ENCODE measurements at regions not wholly inside any gene's neighbourhood (a gene's known extent, or its start where the extent isn't known, plus 50 kb on each side); places are given as distances from the start of the nearest gene placed in this dataset.
"Not testable (repeated sequence)": the region's sequence is repeated elsewhere in the genome, so short reads cannot be mapped to it uniquely, and the experiment has no call there.

GRCh38 chr22:23431337-23432072 is 148.6 kb downstream of the IGLL1 start:
- Histone ChIP-seq H3K4me1 (ENCODE audit: control insufficient read depth, insufficient read depth, low read length) (no peaks in the 10 kb centered on the region; the same call in 1 of the 2 replicates), H3K36me3 (ENCODE audit: control insufficient read depth, insufficient read depth, low read length) (no peaks in the 10 kb centered on the region), H3K27ac (ENCODE audit: low read length) (no peak overlapping the region), H3K9me3 (ENCODE audit: control insufficient read depth, insufficient read depth, low read depth, low read length) (peaks cover 10% of the 10 kb centered on the region; the same call in 1 of the 2 replicates), H3K4me3 (ENCODE audit: low read depth in 2 of 2, low read length in 2 of 2) (no peak overlapping the region), H3K27me3 (ENCODE audit: control insufficient read depth, insufficient read depth, low read length) (no peaks in the 10 kb centered on the region)
- no peak for DNase-seq (ENCODE audit: low read depth, low spot score)
- 0 out of 2 replicates have a peak, but pooled peaks have one; percentile 32 for ATAC-seq
- POLR2A ChIA-PET: no interaction called here
- intact Hi-C loops (cut with micrococcal nuclease; ENCODE audit: unreplicated experiment): no loop called here
- TF ChIP-seq CTCF (IDR thresholded peaks at IDR 0.05): no peak
- TF ChIP-seq REST (IDR thresholded peaks at IDR 0.05; ENCODE audit: insufficient read depth in 1 of 2, low read depth in 2 of 2, low read length in 1 of 2): no peak
- TF ChIP-seq TCF7L2 (IDR thresholded peaks at IDR 0.05; ENCODE audit: low read depth, low read length): no peak
- no peak for TF ChIP-seq POLR2AphosphoS5 (IDR thresholded peaks at IDR 0.05; ENCODE audit: low read depth, low read length)
- no peak for TF ChIP-seq SIN3A (IDR thresholded peaks at IDR 0.05; ENCODE audit: borderline replicate concordance, insufficient read depth, low read depth, low read length)
- BruUV-seq (replicated peaks): no TSS peak
- in situ Hi-C loops (cut with HindIII; ENCODE audit: low pct_unique_long_range_greater_than_20kb, low sequenced_read_pairs): no loop called here
- CTCF ChIA-PET: no interaction called here

- CTCF ChIA-PET: interaction anchor here (0.6 kb wide), 1 partner anchor 56 kb away, joined by 4 read pairs; no protein-coding TSS in a partner anchor
- H3K27ac ChIP-seq (ENCODE audit: low read length); BruUV-seq (replicated peaks); ATAC-seq; H3K9me3 ChIP-seq (ENCODE audit: control insufficient read depth, insufficient read depth, low read depth, low read length); POLR2A ChIA-PET; H3K36me3 ChIP-seq (ENCODE audit: control insufficient read depth, insufficient read depth, low read length); intact Hi-C loops (cut with micrococcal nuclease; ENCODE audit: unreplicated experiment); H3K27me3 ChIP-seq (ENCODE audit: control insufficient read depth, insufficient read depth, low read length); in situ Hi-C loops (cut with HindIII; ENCODE audit: low pct_unique_long_range_greater_than_20kb, low sequenced_read_pairs); DNase-seq (ENCODE audit: low read depth, low spot score); H3K4me3 ChIP-seq (ENCODE audit: low read depth in 2 of 2, low read length in 2 of 2); H3K4me1 ChIP-seq (ENCODE audit: control insufficient read depth, insufficient read depth, low read length): not testable (repeated sequence)
Observed at GRCh38 chr22:23424551-23425068, 155.5 kb downstream of the IGLL1 start.

GRCh38 chr22:23424031-23424430 is 156.1 kb downstream of the IGLL1 start:
- ChIA-PET CTCF (interaction anchor here (0.6 kb wide), 1 partner anchor 55 kb away, joined by 4 read pairs; no protein-coding TSS in a partner anchor), POLR2A (no interaction called here)
- peaks cover 2% of the 10 kb centered on the region; the same call in 1 of the 2 replicates for H3K9me3 ChIP-seq (ENCODE audit: control insufficient read depth, insufficient read depth, low read depth, low read length)
- no peaks in the 10 kb centered on the region for H3K27me3 ChIP-seq (ENCODE audit: control insufficient read depth, insufficient read depth, low read length)
- no peaks in the 10 kb centered on the region for H3K4me1 ChIP-seq (ENCODE audit: control insufficient read depth, insufficient read depth, low read length)
- H3K36me3 ChIP-seq (ENCODE audit: control insufficient read depth, insufficient read depth, low read length): no peaks in the 10 kb centered on the region
- in situ Hi-C loops (cut with HindIII; ENCODE audit: low pct_unique_long_range_greater_than_20kb, low sequenced_read_pairs): no loop called here
- TF ChIP-seq CTCF (IDR thresholded peaks at IDR 0.05) (no peak), REST (IDR thresholded peaks at IDR 0.05; ENCODE audit: insufficient read depth in 1 of 2, low read depth in 2 of 2, low read length in 1 of 2) (no peak), SIN3A (IDR thresholded peaks at IDR 0.05; ENCODE audit: borderline replicate concordance, insufficient read depth, low read depth, low read length) (no peak), TCF7L2 (IDR thresholded peaks at IDR 0.05; ENCODE audit: low read depth, low read length) (no peak), POLR2AphosphoS5 (IDR thresholded peaks at IDR 0.05; ENCODE audit: low read depth, low read length) (no peak)
- H3K27ac ChIP-seq (ENCODE audit: low read length): no peak overlapping the region
- no TSS peak for BruUV-seq (replicated peaks)
- DNase-seq (ENCODE audit: low read depth, low spot score): no peak
- intact Hi-C loops (cut with micrococcal nuclease; ENCODE audit: unreplicated experiment): no loop called here
- no peak for ATAC-seq
- H3K4me3 ChIP-seq (ENCODE audit: low read depth in 2 of 2, low read length in 2 of 2): no peak overlapping the region
